ENCODE measurements at regions not wholly inside any gene's neighbourhood (a gene's known extent, or its start where the extent isn't known, plus 50 kb on each side); places are given as distances from the start of the nearest gene placed in this dataset.

DNA sequence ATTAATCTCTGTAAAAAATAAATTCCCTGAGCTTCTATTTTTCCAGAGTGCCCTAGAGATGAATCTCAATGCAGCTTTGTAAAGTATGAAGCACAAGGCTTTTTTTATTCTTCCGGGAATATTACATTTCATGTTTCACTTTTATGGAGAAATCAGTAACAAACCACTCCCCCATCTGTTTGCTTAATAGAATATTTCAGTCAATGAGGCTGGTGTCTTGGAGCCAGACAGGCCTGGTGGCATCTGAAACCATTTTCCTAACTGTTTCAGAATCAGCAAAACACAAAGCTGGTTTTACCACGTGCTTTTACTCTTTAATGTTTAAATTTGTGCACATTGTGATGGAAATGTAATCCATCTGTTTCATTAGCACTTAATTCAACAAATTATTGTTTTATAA lies 400.8 kb upstream of the HSF2 start:
- TF ChIP-seq, protein P1, sequence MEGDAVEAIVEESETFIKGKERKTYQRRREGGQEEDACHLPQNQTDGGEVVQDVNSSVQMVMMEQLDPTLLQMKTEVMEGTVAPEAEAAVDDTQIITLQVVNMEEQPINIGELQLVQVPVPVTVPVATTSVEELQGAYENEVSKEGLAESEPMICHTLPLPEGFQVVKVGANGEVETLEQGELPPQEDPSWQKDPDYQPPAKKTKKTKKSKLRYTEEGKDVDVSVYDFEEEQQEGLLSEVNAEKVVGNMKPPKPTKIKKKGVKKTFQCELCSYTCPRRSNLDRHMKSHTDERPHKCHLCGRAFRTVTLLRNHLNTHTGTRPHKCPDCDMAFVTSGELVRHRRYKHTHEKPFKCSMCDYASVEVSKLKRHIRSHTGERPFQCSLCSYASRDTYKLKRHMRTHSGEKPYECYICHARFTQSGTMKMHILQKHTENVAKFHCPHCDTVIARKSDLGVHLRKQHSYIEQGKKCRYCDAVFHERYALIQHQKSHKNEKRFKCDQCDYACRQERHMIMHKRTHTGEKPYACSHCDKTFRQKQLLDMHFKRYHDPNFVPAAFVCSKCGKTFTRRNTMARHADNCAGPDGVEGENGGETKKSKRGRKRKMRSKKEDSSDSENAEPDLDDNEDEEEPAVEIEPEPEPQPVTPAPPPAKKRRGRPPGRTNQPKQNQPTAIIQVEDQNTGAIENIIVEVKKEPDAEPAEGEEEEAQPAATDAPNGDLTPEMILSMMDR (IDR thresholded peaks at IDR 0.05): no peak
- TF ChIP-seq POLR2A (IDR thresholded peaks at IDR 0.05): no peak

Data from ovary (tissue), 3 donors.